GM21390 (cell line): ENCODE measurements at regions not wholly inside any gene's neighbourhood (a gene's known extent, or its start where the extent isn't known, plus 50 kb on each side); places are given as distances from the start of the nearest gene placed in this dataset.

Experiments used
- ATAC-seq: cut with Tn5 transposase; IDR thresholded peaks from one replicate; pipeline ENCODE4 v1.9.1; 2021; ENCODE audit not compliant: unreplicated experiment

DNA sequence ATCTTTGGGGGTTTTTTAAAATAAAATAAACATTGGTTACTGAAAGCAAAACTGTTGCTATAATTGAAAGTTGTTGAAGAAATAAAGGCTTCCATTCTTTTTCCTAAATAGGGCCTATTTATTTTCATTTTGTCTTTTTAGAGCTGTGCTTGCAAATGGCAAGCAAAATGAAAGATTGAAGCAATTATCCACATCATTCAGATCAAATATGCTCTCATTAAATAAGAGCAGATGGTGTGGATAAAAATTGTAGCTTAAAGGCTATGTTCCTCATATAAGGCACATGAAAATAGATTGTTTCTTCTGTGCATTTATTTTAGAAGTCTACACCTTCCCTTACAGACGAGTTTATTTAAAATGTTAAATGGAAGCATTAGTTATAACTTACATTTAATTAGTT, 1317.7 kb downstream of the MRPL39 start:
- ATAC-seq, result no peak

GRCh38 chr21:24280596-24280995, 1326.7 kb downstream of the MRPL39 start:
- ATAC-seq, result no peak

GRCh38 chr21:24278711-24279110, 1328.6 kb downstream of the MRPL39 start:
- no peak for ATAC-seq

- no peak for ATAC-seq
Observed at GRCh38 chr21:24276204-24276603, 1331.1 kb downstream of the MRPL39 start.

DNA sequence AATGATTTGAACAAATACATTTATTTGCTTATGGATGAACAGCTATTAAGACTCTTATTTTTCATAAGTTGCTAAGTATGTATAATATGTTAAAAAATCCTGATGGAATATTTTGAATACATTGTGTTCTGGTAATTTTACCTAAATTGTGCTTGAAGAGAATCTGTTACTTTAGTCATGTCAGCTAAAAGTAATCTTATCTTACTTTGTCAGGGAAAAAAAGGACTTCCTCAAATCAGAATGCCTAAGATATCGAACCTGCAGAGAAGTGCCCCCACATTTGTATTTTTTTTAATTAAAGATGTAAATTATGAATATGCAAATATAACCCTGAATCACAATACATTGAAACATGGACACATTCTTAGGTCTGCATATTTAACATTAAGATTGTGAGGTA, 1331.7 kb downstream of the MRPL39 start:
- no peak for ATAC-seq

- no peak for ATAC-seq
Observed at GRCh38 chr21:24272521-24272938, 1334.8 kb downstream of the MRPL39 start.

DNA sequence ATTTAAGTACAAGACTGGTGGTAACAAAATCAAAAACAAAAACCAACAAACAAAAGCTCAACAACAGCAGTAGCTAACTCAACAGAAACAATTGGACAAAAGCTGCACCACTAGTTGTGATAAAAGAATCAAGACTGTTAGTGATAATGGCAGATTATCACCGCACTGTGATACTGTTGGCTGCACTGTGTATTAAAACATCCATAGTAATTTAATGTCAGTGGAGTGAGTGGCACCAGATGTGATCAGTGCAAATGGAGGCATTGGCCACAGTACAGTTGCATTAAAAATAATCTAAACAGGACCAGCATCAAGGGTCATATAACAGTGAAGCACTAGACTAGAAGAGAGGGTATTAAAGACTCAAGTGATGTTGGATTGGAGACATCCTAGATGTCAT, 1341.3 kb downstream of the MRPL39 start:
- ATAC-seq, result no peak

DNA sequence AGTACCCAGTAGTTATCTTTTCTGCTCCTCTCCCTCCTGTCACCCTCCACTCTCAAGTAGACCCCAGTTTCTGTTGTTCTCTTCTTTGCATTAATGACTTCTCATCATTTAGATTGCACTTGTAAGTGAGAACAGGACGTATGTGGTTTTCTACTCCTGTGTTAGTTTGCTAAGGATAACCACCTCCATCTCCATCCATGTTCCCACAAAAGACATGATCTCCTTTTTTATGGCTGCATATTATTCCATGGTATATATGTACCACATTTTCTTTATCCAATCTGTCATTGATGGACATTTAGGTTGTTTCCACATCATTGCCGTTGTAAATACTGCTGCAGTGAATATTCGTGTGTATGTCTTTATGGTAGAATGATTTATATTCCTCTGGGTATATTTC, 1346.5 kb downstream of the MRPL39 start:
- ATAC-seq, result no peak

DNA sequence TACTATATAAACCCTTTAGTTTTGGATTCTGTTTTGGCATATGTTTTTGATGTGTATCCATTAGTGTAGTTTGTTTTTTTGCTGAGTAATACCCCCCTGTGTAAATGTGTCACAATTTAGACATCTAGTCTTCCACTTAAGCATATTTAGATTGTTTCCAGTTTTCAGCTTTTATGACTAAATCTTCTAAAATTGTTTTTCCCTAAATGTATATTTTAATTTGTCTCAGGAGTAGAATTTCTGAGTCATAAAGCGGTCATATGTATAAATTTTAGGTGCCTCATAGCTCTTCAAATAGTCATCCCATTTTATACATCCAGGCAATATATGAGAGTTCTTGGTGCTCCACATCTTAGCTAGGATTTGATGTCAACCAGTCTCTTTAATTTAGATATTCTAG, 1348.0 kb downstream of the MRPL39 start:
- ATAC-seq, result no peak

- ATAC-seq, result no peak
Observed at GRCh38 chr21:24255591-24255990, 1351.7 kb downstream of the MRPL39 start.

DNA sequence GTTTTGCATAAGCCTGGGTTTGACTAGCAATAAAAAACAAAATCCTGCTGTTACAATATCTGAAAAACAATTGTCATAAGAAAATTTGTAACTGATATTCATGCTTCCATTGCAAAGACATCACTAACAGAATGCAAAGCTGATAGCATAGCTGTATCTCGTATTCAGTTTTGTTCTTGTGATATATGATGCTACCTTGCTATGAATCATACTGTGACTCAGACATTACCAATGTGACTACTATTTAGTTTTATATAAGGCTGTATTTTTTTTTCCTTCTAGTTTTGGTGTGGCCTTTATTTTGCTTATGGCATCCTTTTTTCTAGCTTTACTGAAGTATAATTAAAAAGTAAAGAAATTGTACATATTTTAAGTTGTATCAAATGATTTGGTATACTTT, 1381.8 kb downstream of the MRPL39 start:
- no peak for ATAC-seq

- no peak for ATAC-seq
Observed at GRCh38 chr21:24224422-24224821, 1382.9 kb downstream of the MRPL39 start.

- no peak for ATAC-seq
Observed at GRCh38 chr21:24223624-24224023, 1383.7 kb downstream of the MRPL39 start.

GRCh38 chr21:24222676-24223075, 1384.6 kb downstream of the MRPL39 start:
- ATAC-seq, result no peak

- ATAC-seq, result no peak
Observed at GRCh38 chr21:24220446-24220845, 1386.8 kb downstream of the MRPL39 start.

DNA sequence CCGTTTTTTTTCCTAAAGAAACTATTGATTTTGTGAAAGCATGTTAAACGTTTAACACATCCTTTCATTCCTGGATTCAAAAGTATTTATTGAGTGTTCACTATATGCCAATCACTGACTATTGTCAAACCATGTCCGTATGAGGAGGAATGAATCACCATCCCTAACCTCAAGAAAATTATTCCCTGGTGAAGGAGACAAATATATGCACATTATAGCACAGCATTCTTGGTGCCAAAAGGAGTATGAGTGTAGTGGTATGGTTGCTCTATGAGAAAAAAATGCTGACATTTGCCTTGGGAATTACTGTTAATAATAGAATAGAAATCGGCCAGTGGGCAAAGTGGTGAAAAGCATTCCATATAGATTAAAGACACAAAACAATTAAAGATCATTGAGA, 1390.1 kb downstream of the MRPL39 start:
- ATAC-seq, result no peak

DNA sequence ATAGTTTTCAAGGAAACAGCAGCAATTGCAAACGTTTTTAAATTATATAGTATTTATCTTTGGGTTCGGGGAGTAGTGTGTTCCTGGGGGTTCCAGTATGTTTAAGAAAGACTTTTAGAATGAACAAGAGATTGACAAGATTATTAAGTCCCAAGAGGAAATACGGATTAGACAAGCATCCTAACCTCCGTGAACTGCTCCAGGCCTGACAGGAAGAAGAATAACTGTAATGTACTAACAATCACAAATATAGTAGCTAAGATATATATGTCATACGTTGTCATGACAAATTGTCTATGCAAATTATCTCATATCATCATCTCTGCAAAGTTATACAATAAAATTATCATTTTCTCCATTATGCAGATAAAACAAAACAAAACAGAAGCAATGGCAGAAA, 1397.2 kb downstream of the MRPL39 start:
- no peak for ATAC-seq

- ATAC-seq, result no peak
Observed at GRCh38 chr21:24208562-24209260, 1398.6 kb downstream of the MRPL39 start.

GRCh38 chr21:24205319-24205718, 1402.0 kb downstream of the MRPL39 start:
- no peak for ATAC-seq

DNA sequence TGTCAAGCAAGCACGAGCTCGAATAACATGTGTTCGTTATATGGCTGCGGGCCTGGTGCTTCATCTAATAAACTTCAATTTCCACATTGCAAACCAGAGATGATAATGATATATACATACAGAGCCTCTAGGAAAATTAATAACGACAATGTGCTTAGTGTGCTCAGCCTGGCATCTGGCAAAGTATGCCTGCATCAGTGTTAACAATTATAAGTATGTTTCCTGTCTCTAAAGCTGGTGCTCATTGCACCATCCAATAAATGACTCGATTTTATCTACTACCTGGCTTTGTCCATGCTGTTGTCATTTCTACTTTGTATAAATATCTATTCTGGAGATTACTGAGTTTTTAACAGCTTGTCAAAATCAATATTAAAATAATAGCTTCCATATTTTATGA, 1402.6 kb downstream of the MRPL39 start:
- no peak for ATAC-seq

DNA sequence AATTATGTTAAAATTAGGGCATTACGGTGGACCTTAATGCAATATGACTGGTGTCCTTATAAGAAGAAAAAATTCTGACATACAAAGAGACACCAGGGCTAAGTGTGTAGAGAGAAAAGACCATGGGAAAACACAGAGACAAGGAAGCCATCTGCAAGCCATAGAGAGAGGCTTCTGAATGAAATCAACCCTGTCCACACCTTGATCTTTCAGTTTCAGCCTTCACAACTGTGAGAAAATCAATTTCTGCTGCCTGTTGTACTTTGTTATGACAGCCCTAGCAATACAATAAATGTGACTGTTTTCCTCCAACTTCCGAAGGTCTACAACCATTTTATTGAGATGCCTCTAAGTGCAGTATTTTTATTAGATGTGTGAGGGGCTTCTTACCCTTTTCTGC, 1407.2 kb downstream of the MRPL39 start:
- peak; percentile 65 for ATAC-seq

DNA sequence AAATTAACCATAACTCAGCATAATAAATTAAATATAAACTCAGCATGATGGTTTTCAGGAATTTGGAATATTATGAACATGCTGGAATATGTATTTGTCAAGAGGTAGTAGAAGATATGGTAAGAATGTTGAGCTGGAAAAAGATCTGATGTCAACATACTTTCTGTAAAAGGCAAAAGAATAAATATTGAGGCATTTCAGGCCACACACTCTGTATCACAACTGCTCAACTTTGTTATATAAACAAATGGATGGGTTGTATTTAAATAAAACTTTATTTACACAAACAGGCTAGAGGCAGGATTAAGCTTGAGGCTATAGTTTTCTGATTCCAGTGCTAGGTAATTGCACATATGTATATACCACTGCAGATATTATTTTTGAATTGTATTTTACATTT, 1409.4 kb downstream of the MRPL39 start:
- ATAC-seq, result no peak

DNA sequence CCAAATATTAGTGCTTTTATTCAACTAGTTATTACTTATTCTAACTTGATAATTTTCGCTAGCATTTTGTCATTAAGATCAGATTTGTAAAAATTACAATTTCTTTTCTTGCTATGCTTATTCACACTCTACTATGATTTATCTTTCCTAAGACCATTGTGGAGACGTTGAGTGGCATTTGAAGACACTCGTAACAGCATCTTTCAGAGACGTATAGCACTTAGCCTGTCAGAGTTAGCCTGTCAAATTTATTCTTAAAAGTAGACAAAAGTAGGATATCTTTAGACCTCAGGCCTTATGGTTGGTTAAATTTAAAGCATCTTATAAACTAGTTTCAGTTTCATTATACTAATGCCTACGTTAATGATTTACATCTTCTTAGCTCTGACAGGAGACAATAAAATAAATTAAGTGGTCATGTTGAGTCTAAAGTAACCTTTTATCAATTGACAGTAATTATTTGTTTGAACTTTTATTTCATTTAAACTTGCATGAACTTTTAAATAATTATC, 1410.1 kb downstream of the MRPL39 start:
- ATAC-seq, result peak; percentile 47
